Endothelial cell (in vitro differentiated cells): ENCODE measurements at regions not wholly inside any gene's neighbourhood (a gene's known extent, or its start where the extent isn't known, plus 50 kb on each side); places are given as distances from the start of the nearest gene placed in this dataset.

Experiments
- DNase-seq: peaks from one replicate; pipeline ENCODE4 v3.0.0; 2021; ENCODE audit warnings: low spot score
- H3K27ac Mint-ChIP-seq: one replicate; pipeline ENCODE4 v1.8.0; 2021; ENCODE audit warnings: mixed read lengths, inconsistent platforms; ENCODE audit not compliant: unreplicated experiment
- H3K27me3 Mint-ChIP-seq: one replicate; pipeline ENCODE4 v1.8.0; 2021; ENCODE audit warnings: mild to moderate bottlenecking, moderate library complexity, mixed read lengths, inconsistent platforms; ENCODE audit not compliant: unreplicated experiment
- H3K36me3 Mint-ChIP-seq: one replicate; pipeline ENCODE4 v1.8.0; 2021; ENCODE audit warnings: mild to moderate bottlenecking, low read depth, mixed read lengths, inconsistent platforms; ENCODE audit not compliant: unreplicated experiment
- H3K4me1 Mint-ChIP-seq: one replicate; pipeline ENCODE4 v1.8.0; 2021; ENCODE audit warnings: mild to moderate bottlenecking, mixed read lengths, inconsistent platforms; ENCODE audit not compliant: unreplicated experiment
- H3K4me3 Mint-ChIP-seq: one replicate; pipeline ENCODE4 v1.8.0; 2021; ENCODE audit warnings: mild to moderate bottlenecking, mixed read lengths, inconsistent platforms; ENCODE audit not compliant: unreplicated experiment
- H3K9me3 Mint-ChIP-seq: one replicate; pipeline ENCODE4 v1.8.0; 2021; ENCODE audit warnings: mixed read lengths, inconsistent platforms; ENCODE audit not compliant: unreplicated experiment
- CTCF ChIP-seq: fragments of 200-600 bp; sonication (generic); IDR thresholded peaks from one replicate; pipeline ENCODE4 v1.5.0; 2021; ENCODE audit warnings: antibody characterized with exemption; ENCODE audit not compliant: unreplicated experiment

GRCh38 chr1:101316799-101317198, 80.0 kb downstream of the S1PR1 start:
- no peaks in the 10 kb centered on the region for H3K4me1 Mint-ChIP-seq

GRCh38 chr1:101317590-101317989, 80.8 kb downstream of the S1PR1 start:
- Mint-ChIP-seq H3K4me3 (no peak overlapping the region), H3K9me3 (no peaks in the 10 kb centered on the region), H3K36me3 (no peaks in the 10 kb centered on the region), H3K27me3 (no peaks in the 10 kb centered on the region), H3K27ac (no peak overlapping the region), H3K4me1 (no peaks in the 10 kb centered on the region)
- TF ChIP-seq CTCF: peak; percentile 39
- no peak for DNase-seq

More at GRCh38 chr1:101316799-101317198, 80.0 kb downstream of the S1PR1 start:
- Mint-ChIP-seq H3K9me3 (no peaks in the 10 kb centered on the region), H3K4me3 (no peak overlapping the region), H3K27ac (peak overlapping the region; percentile 42), H3K27me3 (no peaks in the 10 kb centered on the region), H3K36me3 (no peaks in the 10 kb centered on the region)
- no peak for TF ChIP-seq CTCF
- no peak for DNase-seq

GRCh38 chr1:101323535-101323934, 86.7 kb downstream of the S1PR1 start:
- Mint-ChIP-seq H3K36me3 (no peaks in the 10 kb centered on the region), H3K27ac (no peak overlapping the region), H3K27me3 (no peaks in the 10 kb centered on the region), H3K4me3 (no peak overlapping the region), H3K4me1 (peaks cover 19% of the 10 kb centered on the region), H3K9me3 (no peaks in the 10 kb centered on the region)
- DNase-seq: no peak
- TF ChIP-seq CTCF: no peak

GRCh38 chr1:101325144-101325543, 88.3 kb downstream of the S1PR1 start:
- Mint-ChIP-seq H3K36me3 (no peaks in the 10 kb centered on the region), H3K4me3 (no peak overlapping the region), H3K27ac (peak overlapping the region; percentile 91), H3K27me3 (no peaks in the 10 kb centered on the region), H3K9me3 (no peaks in the 10 kb centered on the region), H3K4me1 (peaks cover 19% of the 10 kb centered on the region)
- no peak for DNase-seq
- no peak for TF ChIP-seq CTCF

GRCh38 chr1:101330427-101331130, 93.8 kb downstream of the S1PR1 start:
- H3K9me3 Mint-ChIP-seq: no peaks in the 10 kb centered on the region
- peaks cover 2% of the 10 kb centered on the region for H3K27me3 Mint-ChIP-seq
- no peak for DNase-seq
- H3K36me3 Mint-ChIP-seq: no peaks in the 10 kb centered on the region
- peaks cover 2% of the 10 kb centered on the region for H3K4me1 Mint-ChIP-seq
- TF ChIP-seq CTCF: no peak
- H3K4me3 Mint-ChIP-seq: no peak overlapping the region
- no peak overlapping the region for H3K27ac Mint-ChIP-seq
